ENCODE measurements at regions not wholly inside any gene's neighbourhood (a gene's known extent, or its start where the extent isn't known, plus 50 kb on each side); places are given as distances from the start of the nearest gene placed in this dataset.

DNA sequence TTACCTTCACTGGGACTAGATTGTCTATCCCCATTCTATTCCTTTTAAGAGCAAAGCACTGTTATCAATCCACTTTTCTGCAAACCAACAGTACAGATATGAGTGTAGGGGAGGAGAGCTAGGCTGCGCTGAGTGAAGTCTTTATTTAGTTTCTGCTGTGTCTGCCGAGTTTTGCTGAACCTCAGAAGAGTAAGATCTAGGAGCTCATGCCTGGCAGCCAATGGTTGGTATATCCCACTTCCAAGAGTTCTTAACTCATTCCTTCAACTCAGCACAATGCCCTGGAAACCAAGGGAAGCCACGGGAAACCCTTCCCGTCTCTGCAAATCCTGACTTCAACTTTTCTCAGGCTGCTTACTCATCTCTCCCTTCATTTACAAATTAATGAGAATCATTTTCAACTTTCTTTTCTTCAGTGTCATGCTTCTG lies 58.0 kb upstream of the JAK2 start (continued):
- TF ChIP-seq, protein P1, sequence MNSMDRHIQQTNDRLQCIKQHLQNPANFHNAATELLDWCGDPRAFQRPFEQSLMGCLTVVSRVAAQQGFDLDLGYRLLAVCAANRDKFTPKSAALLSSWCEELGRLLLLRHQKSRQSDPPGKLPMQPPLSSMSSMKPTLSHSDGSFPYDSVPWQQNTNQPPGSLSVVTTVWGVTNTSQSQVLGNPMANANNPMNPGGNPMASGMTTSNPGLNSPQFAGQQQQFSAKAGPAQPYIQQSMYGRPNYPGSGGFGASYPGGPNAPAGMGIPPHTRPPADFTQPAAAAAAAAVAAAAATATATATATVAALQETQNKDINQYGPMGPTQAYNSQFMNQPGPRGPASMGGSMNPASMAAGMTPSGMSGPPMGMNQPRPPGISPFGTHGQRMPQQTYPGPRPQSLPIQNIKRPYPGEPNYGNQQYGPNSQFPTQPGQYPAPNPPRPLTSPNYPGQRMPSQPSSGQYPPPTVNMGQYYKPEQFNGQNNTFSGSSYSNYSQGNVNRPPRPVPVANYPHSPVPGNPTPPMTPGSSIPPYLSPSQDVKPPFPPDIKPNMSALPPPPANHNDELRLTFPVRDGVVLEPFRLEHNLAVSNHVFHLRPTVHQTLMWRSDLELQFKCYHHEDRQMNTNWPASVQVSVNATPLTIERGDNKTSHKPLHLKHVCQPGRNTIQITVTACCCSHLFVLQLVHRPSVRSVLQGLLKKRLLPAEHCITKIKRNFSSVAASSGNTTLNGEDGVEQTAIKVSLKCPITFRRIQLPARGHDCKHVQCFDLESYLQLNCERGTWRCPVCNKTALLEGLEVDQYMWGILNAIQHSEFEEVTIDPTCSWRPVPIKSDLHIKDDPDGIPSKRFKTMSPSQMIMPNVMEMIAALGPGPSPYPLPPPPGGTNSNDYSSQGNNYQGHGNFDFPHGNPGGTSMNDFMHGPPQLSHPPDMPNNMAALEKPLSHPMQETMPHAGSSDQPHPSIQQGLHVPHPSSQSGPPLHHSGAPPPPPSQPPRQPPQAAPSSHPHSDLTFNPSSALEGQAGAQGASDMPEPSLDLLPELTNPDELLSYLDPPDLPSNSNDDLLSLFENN (IDR thresholded peaks at IDR 0.05; ENCODE audit: low read depth in 2 of 2, low read length in 2 of 2) = no peak
- TF ChIP-seq, protein P2, sequence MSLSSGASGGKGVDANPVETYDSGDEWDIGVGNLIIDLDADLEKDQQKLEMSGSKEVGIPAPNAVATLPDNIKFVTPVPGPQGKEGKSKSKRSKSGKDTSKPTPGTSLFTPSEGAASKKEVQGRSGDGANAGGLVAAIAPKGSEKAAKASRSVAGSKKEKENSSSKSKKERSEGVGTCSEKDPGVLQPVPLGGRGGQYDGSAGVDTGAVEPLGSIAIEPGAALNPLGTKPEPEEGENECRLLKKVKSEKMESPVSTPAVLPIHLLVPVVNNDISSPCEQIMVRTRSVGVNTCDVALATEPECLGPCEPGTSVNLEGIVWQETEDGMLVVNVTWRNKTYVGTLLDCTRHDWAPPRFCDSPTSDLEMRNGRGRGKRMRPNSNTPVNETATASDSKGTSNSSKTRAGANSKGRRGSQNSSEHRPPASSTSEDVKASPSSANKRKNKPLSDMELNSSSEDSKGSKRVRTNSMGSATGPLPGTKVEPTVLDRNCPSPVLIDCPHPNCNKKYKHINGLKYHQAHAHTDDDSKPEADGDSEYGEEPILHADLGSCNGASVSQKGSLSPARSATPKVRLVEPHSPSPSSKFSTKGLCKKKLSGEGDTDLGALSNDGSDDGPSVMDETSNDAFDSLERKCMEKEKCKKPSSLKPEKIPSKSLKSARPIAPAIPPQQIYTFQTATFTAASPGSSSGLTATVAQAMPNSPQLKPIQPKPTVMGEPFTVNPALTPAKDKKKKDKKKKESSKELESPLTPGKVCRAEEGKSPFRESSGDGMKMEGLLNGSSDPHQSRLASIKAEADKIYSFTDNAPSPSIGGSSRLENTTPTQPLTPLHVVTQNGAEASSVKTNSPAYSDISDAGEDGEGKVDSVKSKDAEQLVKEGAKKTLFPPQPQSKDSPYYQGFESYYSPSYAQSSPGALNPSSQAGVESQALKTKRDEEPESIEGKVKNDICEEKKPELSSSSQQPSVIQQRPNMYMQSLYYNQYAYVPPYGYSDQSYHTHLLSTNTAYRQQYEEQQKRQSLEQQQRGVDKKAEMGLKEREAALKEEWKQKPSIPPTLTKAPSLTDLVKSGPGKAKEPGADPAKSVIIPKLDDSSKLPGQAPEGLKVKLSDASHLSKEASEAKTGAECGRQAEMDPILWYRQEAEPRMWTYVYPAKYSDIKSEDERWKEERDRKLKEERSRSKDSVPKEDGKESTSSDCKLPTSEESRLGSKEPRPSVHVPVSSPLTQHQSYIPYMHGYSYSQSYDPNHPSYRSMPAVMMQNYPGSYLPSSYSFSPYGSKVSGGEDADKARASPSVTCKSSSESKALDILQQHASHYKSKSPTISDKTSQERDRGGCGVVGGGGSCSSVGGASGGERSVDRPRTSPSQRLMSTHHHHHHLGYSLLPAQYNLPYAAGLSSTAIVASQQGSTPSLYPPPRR (CRISPR knock-in tag; IDR thresholded peaks at IDR 0.05; ENCODE audit: borderline replicate concordance) = no peak
